Fibroblast of villous mesenchyme (primary cell): ENCODE measurements at regions not wholly inside any gene's neighbourhood (a gene's known extent, or its start where the extent isn't known, plus 50 kb on each side); places are given as distances from the start of the nearest gene placed in this dataset.

Source experiments
- DNase-seq: peaks from one replicate; pipeline ENCODE4 v3.0.0-alpha.2; 2010; ENCODE audit warnings: low read depth
- H3K4me3 ChIP-seq: 2 replicates; pipeline ENCODE4 v1.5.1; 2011; ENCODE audit warnings: low read depth, mild to moderate bottlenecking, low read length
- TF ChIP-seq, protein P1 (sequence below): IDR thresholded peaks from 2 replicates; pipeline ENCODE4 v1.5.1; 2012; ENCODE audit warnings: low read depth, mild to moderate bottlenecking, low read length; ENCODE audit not compliant: insufficient read depth

DNA sequence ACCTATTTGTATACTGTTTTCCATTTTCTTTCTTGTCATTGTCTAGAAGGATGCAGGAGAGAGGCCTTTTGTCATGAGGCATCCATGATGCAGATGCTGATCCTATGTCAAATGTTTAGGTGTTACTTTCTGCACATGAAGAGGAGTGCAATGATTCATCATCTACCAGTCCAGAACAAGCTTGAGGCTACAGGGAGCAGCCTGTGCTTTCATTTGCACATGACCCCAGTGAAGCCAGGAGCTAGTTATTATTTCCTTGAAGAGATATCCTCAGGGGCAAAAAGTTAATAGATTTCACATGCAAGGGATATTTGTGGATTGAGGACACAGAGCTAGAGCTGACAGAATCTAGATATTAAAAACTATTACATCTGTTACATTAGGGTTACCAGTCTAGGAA, 204.4 kb upstream of the TGFBR2 start:
- H3K4me3 ChIP-seq: no peak overlapping the region
- TF ChIP-seq, protein P1, sequence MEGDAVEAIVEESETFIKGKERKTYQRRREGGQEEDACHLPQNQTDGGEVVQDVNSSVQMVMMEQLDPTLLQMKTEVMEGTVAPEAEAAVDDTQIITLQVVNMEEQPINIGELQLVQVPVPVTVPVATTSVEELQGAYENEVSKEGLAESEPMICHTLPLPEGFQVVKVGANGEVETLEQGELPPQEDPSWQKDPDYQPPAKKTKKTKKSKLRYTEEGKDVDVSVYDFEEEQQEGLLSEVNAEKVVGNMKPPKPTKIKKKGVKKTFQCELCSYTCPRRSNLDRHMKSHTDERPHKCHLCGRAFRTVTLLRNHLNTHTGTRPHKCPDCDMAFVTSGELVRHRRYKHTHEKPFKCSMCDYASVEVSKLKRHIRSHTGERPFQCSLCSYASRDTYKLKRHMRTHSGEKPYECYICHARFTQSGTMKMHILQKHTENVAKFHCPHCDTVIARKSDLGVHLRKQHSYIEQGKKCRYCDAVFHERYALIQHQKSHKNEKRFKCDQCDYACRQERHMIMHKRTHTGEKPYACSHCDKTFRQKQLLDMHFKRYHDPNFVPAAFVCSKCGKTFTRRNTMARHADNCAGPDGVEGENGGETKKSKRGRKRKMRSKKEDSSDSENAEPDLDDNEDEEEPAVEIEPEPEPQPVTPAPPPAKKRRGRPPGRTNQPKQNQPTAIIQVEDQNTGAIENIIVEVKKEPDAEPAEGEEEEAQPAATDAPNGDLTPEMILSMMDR: no peak
- DNase-seq: peak; percentile 70

DNA sequence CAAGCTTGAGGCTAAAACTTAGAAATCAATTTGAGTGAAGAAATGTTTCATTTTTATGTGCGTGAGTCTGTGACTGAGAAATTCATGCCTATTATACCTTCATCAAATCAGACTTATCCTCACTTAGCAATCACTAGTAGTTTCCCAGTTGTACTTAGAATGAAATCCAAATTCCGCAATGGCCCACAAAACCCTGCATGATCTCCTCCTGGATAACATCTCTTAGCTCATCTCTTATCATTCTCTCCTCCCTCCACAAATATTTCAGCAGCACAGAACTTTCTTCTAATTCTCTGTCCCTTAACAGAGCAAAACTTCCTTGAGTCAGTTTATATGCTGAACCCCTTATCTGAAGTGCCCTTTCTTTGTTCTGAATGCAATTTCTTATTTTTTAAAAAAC, 198.8 kb upstream of the TGFBR2 start:
- no peak overlapping the region for H3K4me3 ChIP-seq
- DNase-seq: no peak
- TF ChIP-seq, protein P1: no peak

GRCh38 chr3:30408105-30408557, 198.3 kb upstream of the TGFBR2 start:
- no peak for DNase-seq
- no peak overlapping the region for H3K4me3 ChIP-seq
- TF ChIP-seq, protein P1: no peak

DNA sequence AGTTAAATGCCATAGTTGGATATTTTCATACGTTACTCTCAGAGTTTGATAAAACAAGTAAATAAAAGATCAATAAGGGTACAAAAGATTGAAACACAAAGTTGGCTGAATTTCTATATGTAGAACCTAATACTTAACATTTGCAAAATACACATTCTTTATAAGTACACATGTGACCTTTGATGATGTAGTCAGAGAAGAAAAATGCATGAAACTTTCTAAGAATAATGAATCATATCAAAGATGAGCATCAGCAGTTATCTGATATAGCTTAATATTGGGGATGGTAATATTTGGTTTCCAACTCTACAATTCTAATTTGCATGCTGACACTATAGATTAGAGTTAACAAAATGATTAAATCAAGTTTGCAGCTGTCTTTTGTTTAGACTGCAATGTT, 188.0 kb upstream of the TGFBR2 start:
- no peak overlapping the region for H3K4me3 ChIP-seq
- TF ChIP-seq, protein P1: no peak
- DNase-seq: no peak

DNA sequence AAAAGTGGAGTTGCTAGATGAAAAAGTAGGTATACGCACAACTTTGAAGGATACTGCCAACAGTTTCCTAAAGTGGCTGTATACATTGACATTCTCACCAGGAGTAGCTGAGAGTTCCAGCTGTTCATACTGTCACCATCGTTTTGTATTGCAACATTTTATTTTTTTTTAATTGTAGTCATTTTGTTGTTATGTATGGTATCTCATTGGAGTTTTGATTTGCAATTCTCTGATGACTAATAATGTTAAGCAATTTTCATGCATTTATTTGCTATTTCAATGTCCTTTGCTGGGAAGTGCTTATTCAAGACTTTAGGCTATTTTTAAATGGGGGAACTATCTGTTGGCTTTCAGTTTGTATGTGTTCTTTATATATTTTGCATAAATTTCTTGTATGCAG, 185.1 kb upstream of the TGFBR2 start:
- peak; percentile 78 for DNase-seq
- H3K4me3 ChIP-seq: no peak overlapping the region
- TF ChIP-seq, protein P1: no peak

GRCh38 chr3:30426293-30426993, 180.0 kb upstream of the TGFBR2 start:
- TF ChIP-seq, protein P1: no peak
- DNase-seq: peak; percentile 42
- H3K4me3 ChIP-seq: no peak overlapping the region

- H3K4me3 ChIP-seq: no peak overlapping the region
- no peak for DNase-seq
- TF ChIP-seq, protein P1: no peak
Measured at GRCh38 chr3:30428251-30428650, 178.2 kb upstream of the TGFBR2 start.
